HT-29 (cell line): ENCODE measurements at regions not wholly inside any gene's neighbourhood (a gene's known extent, or its start where the extent isn't known, plus 50 kb on each side); places are given as distances from the start of the nearest gene placed in this dataset.

ENCODE experiments used
- DNase-seq: peaks from one replicate; pipeline ENCODE4 v3.0.0-alpha.2; 2015; ENCODE audit warnings: low spot score

DNA sequence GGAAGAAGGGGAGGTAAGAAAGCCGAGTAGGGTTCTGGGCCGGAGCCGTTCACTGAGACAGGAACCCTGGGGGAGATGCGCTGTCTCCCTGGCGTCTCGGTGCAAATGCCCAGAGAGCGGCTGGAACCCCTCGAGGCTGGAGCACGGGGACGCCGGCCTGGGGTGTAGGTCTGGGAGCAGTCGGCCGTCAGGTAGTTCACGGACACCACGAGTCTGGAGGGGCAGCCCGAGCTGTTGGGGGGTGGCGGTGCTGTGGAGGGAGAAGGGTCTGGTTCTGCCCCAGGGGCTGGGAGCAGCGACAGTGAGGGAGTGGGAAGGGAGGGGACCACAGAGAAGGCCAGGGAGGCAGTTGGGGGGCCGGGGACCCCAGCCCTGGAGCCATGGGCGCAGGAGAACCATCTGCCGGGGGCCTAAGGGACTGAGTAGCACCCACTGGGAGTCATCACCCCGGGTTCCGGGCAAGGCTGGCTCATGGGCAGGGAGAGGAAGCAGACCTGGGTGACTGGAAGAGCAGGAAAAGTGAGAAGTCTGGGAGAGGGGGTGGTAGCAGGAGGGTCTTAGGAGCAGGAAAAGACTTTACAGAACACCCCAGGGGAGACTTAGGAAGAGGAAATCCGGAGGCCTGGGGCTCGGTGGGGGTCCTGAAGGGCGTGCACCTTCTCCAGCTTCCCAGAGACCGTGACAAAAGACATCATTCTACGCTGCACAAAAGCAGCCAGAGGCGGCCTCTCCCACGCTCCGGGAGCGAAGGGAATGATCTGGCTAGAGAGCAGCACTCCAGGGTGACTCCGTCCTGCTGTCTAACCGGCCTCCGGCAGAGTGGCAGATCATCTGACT is 173.1 kb upstream of the SOX1 start:
- DNase-seq: no peak

DNA sequence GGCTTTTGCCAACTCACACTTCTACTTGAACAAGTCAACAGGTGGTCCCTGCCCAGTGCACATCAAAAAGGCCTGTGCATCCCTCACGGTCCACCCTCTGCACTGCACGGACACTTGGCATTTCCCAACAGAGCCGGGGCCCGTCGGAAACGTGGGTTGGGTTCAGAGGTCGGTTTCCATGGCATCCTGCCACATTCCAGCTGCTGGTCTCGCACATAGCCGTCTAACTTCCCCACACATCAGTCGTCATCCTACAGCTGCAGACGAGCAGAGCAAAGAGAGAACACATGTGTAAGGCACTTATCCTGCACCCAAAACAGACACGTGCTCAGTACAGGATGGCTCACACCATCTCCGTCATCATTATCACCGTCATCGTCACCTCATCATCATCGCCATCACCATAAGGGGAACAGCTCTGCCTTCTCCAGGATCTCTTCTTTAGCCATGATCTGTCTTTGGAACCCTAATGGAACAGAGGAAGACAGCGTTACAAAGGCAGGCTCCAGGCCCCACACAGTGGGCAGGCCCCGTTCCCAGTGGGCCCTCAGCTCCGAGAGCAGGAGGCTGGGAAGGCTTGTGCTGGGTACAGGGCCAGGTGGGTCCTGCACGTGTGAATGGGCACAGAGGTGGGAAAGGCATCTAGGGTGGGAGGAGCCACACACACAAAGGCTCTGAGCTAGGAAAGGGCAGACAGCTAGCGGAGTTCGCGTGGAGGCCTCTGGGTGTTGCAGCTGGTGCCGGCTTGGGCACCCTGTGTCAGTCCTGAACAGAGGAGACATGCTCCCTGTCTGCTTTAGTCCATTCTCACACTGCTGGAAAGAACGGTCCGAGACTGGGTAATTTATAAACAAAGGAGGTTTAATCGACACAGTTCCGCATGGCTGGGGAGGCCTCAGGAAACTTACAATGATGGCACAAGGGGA is 170.8 kb upstream of the SOX1 start:
- DNase-seq: no peak

DNA sequence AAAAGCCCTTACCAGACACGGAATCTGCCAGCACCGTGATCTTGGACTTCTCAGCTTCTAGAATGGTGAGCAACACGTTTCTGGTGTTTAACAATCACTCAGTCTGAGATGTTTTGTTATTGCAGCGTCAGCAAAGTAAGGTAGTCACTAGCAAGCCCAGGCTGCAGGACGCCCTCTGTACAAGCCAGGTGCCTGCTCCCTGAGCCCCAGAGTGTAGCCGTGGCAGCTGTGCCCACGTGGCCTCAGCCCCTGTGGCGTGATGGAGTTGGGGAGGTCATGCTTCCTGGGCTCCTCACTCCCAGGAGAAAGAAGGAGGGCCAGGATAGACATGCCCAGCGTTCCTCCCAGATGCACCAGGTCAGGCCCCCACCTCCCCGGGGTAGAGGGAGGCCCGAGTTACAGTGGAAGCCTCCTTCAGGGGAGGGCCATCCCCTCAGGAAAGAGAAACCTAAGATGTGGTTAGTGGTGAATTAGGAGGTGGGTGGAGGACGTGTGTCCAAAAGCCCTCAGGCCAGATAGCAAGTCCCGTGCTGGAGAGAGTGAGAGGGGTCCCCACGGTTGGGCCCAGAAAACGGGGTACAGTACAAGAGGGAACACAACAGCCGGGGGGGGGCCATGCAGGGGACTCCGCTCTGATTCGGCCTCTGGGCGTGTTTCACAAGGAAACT is 169.6 kb upstream of the SOX1 start:
- no peak for DNase-seq

DNA sequence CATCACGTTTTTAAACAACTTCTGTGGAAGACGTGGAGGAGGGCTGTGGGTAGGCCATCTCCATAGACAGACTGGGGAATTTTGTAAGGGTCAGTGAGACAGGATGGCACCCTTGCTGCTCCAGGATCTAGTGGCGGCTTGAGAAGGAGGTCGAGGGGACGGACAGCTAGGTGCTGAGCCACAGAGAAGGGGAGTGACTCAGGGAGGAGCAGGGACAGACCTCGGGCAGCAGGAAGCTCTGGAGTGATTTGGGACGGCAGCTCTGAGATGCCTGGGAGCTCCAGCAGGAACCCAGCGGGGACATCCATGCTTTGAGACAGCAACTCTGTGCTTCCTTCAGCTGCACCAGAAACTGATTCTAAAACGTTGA is 169.1 kb upstream of the SOX1 start:
- DNase-seq: no peak

DNA sequence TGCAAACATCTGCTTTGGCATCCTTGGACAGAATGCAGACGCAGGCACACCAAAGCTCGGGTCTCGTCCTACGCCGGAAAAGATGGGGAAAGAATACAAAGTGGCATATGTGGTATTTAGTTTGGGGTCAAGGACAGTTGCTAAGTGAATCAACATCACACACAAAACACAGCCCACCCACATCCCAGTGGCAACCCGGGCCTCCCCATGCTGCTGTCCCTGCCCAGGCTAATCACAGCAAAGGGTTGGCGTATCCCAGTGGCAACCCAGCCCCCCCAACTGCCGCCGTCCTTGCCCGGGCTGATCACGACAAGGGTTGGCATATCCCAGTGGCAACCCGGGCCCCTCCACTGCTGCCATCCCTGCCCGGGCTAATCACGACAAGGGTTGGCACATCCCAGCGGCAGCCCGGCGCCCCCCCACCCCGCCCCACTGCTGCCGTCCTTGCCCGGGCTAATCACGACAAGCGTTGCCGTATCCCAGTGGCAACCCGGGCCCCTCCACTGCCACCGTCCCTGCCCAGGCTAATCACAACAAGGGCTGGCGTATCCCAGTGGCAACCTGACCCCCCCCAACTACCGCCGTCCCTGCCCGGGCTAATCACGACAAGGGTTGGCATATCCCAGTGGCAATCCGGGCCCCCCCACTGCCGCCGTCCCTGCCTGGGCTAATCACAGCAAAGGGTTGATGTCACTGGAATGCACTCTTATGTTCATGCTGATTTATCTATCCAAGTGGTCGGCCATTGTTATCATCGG is 167.8 kb upstream of the SOX1 start:
- DNase-seq: no peak

DNA sequence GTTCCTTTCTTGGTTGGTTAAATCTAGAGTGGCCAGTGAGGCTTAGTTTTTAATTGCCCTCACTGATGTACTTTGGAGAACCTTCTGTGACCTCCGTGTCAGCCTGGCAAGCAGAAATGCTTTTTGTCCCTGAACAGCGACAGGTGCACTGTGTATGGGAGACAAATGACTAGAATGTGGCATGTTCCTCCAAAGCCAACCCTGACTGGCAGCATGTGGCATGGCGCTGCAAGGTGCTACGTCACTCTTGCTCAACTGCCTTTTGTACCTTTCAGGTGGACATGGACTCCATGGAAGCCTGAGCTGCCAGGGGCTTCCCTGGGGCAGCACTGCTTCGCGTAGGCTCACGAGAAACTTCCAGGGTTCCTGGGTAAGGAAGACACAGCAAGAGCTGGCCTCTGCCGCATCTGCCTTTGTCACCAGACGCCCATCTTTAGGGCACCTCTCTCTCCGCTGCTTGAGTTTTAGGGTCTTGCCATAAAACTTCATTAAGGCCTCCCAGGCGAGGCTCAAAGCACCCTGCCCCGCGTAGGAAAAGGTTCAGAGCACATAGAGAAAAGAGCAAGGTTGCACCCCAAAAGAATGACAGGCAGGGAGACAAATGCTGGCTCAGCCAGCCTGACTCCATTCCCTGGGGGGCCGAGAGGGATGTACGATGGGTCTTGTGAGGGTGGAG is 167.1 kb upstream of the SOX1 start:
- DNase-seq: no peak

DNA sequence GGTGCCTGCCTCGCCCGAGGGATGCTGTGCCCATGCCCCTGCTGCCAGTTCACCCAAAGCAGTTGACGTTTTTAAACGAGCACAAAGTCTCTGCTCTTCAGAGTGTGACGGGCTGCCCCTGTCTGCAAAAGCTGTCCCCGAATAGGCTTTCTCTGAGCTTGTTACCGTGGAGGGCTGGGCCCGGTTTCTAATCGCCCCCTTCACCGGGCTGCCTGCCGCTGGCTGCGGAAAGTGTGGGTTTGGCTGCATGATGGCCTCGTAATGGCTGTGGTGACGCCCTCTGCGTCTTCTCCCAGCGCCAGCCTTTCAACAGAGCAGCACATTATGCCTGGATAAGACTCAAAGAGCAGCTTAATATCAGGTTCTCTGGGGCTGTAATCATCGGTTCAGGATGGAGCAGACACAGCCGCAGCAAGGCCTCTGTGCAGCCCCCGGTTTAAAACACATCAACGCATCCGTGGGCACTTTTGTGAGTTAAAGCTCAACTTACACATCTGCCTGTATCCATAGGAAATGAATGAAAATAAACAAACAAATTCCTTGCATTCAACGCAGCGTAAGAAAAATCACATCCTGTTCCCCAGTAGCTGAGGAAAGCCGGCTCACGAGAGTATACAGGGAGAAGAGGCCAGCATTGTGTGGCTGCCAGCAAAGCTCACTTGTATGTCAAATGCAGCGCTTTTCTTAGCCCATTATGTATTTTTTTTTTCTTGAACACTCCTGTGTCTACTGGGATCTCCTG is 166.4 kb upstream of the SOX1 start:
- DNase-seq: no peak

DNA sequence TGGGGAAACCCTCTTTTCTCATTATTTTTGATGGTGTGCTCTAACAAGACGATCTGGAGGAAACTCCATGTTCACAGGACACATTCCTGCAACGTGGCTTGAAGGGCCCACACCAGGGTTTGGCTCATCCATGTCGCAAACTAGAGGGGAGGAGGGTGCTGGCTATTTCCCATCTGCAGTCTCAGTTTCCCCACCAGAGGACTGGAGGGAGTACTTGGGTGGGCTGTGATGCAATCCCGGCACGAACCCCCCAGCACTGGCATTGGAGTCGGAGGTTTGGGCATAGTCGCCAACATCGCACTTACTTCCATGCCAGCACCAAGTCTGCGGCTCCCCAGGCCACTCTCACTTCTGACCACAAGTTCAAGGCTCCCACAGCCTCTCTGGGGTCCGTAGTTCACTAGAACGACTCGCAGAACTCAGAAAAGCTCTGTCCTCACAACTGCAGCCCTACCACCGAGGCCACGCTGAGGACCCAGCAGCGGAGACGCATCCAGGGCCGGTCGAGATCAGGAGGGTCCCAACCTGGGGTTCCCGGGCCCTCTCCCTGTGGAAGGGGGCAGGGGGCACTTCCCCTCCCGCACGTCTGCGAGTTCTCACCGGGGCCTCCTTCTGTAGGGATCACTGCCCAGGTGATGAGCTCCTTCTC is 165.6 kb upstream of the SOX1 start:
- no peak for DNase-seq

DNA sequence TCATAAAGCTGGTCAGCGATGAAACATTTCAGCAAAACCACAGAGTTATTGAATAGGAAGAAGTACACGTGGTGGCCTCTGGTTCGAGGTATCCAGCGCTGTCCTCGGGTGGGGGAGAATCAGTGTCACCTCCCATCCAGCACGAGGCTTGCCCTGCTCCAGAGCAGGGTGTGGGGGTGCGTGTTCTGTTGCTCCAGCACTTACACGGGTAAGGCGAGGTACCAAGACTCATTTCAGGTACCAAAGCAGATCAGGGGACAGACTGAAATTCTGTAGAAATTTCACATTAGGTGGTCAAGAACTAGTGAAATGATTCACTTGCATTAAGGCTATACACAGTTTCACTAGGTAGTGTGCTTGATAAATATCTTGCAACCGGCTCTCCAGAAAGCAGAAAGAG is 164.2 kb upstream of the SOX1 start:
- no peak for DNase-seq

DNA sequence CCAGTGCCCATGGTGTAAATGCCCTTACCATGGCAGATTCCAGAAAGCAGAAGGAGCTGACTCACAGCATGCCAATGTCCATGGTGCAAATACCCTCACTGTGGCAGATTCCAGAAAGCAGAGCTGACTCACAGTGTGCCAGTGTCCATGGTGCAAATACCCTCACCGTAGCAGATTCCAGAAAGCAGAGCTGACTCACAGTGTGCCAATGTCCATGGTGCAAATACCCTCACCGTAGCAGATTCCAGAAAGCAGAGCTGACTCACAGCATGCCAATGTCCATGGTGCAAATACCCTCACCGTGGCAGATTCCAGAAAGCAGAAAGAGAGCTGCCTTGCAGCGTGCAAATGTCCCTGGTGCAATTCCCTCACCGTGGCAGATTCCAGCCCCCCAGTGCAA is 163.8 kb upstream of the SOX1 start:
- DNase-seq: no peak

DNA sequence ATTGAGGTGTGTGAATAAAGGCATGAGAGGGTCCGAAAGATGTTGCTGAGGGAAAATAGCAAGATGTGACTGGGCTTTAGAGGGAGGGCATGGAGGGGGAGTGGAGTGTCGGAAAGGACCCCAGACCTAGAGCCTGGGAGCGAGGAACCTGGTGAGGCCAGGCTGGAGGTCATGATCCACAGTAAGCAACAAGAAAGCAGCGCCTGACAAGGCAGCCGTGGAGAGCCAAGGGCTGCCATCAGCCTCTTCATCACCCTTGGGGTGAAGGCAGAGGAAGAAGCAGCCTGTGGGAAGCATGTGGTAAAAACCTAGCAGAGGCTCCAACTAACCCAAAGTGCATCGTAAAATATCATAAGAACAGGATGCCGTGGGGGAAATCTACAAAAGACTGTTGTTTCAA is 162.8 kb upstream of the SOX1 start:
- no peak for DNase-seq

DNA sequence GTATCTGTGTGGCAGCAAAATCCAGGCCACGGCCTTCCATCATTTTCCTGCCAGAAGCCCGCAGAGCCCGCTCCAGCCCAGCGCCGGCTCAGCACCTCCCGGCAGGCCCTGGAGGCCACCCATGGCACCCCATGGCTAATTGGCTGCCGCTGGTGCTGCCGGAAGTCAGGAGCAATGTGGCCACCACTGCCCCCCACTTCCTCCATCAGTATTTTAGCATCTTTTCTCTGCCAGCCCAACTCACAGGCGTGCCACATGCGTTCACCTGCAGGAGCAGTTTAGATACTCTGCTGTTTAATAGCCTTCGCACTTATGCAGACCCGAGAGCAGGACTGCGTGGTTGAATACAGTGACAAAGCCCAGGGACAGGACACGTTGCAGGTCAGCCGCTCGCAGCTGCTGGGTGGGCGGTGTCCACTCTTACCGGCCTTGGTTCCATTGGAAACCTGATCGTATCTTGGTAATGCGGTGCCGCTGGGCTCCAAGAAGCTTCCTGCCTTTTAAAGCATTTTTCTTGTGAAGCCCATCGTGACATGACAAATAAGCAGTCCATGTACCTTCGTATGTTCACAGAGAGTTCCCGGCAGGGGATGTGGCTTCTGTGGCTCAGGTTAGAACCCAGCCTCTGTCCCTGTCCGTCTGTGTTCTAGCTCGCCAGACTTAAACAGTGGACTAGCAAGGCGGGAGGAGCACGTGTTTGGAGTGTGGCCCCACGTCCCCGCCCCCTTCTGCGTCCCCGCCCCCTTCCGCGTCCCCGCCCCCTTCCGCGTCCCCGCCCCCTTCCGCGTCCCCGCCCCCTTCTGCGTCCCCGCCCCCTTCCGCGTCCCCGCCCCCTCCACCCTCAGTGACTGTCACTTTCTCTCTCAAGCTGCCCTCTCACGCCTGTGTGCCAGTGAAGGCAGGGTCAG is 162.0 kb upstream of the SOX1 start:
- DNase-seq: peak; percentile 11

DNA sequence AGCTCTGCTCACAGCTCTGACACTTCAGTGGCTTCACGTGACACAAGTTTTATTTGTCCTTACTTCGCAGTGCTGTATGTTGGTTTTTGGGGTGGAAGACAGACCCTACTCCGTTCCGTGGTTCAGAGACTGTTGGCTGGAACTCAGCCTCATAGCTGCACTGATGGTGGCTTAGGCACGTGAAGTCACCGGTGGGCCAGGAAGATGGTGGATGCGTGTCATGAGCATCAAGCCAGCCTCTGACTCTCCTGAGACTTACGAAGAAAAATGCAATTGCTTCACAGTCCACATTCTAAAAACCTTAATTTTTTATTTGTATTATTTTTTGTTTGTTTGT is 161.4 kb upstream of the SOX1 start:
- DNase-seq: no peak

DNA sequence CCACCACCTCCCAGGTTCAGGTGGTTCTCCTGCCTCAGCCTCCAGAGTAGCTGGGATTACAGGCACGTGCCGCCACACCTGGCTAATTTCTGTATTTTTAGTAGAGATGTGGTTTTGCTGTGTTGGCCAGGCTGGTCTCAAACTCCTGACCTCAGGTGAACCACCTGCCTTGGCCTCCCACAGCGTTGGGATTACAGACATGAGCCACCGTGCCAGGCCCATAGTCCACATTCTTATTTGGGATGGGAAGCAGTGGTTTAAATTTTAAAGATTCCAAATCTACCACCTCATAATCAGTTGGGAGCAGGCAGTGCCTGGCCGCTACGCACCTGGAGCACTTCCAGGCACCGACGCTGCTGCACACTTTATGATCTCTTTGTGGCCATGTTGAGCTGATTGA is 160.6 kb upstream of the SOX1 start:
- no peak for DNase-seq

DNA sequence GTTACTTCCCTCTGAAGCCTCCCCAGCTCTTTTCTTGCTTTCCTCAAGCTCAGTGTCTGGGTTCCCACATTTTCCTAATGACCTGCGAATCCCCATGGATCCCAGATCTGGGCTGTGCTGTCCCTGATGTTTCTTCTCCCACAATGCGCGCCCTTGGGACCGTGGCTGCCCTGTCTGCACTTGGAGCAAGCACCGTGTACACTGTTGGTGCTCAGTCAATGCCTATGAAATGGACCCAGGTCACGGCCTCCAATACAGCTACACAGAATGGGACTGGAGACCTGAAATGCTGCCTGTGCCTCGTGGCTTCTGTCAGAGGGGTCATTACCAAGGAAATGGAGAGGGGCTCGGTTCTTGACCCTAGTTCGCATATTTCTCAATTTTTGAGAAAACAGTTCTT is 160.1 kb upstream of the SOX1 start:
- DNase-seq: no peak

DNA sequence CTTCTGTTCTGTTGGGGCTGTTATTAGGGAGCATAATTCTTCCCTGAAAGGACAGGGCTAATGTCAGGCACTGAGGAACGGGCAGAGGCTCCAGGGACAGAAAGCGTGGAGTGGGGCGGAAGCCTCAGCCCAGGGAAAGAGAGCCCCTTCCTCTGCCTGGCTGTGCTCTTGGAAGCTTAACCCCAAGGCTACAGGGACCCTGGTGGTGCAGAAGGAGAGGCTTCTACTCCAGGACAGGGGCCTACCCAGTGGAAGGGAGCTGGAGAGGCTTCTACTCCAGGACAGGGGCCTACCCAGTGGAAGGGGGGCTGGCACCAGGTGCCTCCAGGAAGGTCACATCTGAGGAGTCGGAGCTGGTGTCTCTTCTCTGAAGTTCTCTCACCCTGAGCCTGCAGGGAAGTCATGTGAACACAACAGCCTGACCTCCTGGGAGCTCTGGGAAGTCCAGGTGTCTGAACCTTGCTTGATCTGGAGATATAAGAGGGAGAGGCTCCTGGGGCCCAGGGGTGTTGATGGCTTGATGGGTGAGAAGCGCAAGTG is 159.5 kb upstream of the SOX1 start:
- no peak for DNase-seq

DNA sequence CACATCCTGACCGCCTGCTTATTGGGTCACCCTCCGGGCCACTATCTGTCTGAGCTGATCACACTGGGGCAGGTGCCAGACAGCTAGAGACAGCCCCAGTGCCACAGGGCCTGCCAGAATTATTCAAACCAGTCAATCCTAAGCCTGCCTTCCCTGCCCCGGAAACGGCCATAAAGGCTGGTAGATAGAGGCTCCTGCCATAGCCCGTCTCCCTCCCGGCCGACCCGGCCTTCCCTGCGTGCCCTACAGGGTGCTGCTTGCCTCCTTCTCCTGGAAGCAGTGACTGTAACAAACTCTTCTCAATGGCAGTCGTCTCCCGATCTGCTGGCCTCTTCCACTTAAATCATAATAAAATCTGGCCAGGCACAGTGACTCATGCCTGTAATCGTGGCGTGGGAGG is 158.6 kb upstream of the SOX1 start:
- DNase-seq: no peak

DNA sequence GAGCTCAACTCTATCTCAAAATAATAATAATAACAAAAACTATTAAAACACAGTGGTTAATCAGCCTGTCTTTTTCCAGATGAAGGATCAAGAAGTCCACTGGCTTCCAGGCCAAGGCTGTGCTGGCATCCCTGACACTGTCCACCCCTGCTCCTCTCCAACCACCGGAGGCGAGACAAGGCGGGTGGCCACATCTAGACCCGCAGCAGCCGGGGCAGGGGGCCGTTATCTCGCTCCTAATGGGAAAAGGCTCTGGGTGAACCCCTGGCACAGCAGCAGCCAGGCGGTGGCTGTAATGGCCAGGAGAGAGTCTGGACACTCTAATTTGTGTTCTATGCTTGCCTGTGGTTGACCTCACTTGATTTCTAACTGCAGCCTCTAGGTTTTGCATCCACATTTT is 158.0 kb upstream of the SOX1 start:
- no peak for DNase-seq

DNA sequence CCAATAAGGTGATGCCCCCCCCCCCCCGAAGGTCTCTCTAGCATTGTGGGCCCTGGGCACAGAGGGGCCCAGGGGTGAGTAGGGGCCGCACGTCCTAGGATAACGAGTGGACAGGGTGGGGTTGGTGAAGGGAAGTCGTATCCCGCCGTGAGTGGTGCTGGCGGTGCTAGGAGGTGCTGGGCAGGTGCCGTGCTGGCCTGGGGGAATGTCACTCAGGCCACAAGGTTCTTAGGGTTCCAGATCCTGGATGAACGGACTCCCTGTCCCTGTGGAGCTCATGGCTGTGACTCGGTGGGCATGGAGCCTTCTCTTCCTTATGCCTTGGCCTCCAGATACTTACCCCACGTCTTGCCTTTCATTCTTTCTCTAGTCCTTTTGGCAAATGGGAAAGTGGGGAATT is 157.4 kb upstream of the SOX1 start:
- no peak for DNase-seq
